ENCODE measurements at regions not wholly inside any gene's neighbourhood (a gene's known extent, or its start where the extent isn't known, plus 50 kb on each side); places are given as distances from the start of the nearest gene placed in this dataset.

DNA sequence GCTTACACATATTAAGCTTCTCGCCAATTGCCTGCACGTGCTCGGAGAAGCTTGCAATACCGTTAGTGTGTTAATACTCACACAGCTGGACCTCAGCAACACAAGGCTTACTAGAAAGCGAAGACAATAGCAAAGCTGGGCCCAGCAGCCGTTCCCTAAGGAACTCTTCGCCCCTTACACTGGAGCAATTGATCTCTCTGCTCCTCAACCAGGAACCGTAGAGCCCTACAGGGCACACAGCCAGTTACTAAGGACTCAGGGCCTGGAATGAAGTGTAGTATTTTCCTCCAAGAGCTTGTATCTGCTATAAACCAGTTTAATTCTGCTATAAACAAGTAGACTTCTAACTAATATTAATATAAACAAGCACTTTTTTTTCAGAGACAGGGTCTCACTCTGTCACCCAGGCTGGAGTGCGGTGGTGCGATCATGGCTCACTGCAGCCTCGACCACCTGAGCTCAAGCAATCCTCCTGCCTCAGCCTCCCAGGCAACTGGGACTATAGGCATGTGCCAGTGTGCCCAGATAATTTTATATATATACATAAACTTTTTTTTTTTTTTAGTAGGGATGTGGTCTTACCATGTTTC lies 67.0 kb upstream of the SIMC1 start:
- 84% methylated on average over 11 of the region's 11 CpGs for WGBS (ENCODE audit: insufficient coverage, low coverage, missing lambda C conversion rate)
- POLR2A ChIA-PET: interaction anchor here (0.7 to 1.6 kb wide), 4 partner anchors 8 to 20 kb away, joined by 3 to 5 read pairs (median 4); no protein-coding TSS in a partner anchor
- H3K79me2 ChIP-seq (ENCODE audit: control insufficient read depth, insufficient read depth, low read length): no peaks in the 10 kb centered on the region
- H3K4me2 ChIP-seq (ENCODE audit: insufficient read depth, low read length): no peak overlapping the region
- no peak overlapping the region; a peak in 1 of 4 replicates for H3K9ac ChIP-seq (ENCODE audit: insufficient read depth in 1 of 2, low read depth in 2 of 2, low read length in 2 of 2)
- H3K27ac ChIP-seq (ENCODE audit: extremely low read depth, low read depth, low read length): no peak overlapping the region
- peaks cover 51% of the 10 kb centered on the region; the same call in 1 of the 3 replicates for H3K36me3 ChIP-seq (ENCODE audit: control insufficient read depth, insufficient read depth, low read length)
- DNase-seq (ENCODE audit: extremely low read depth in 1 of 4, low spot score in 3 of 4) (no peak), ATAC-seq (no peak), FAIRE-seq (no peak)
- in situ Hi-C loops (cut with MboI): no loop called here
- H3K27me3 ChIP-seq (ENCODE audit: control insufficient read depth in 2 of 2, insufficient read depth in 2 of 2, low read length in 2 of 2): no peaks in the 10 kb centered on the region
- BruUV-seq (replicated peaks): no TSS peak
- no peaks in the 10 kb centered on the region for H4K20me1 ChIP-seq (replicated peaks; ENCODE audit: control insufficient read depth, insufficient read depth, low read length)
- H3K4me3 ChIP-seq: no peak overlapping the region
- intact Hi-C loops (cut with micrococcal nuclease): no loop called here
- TF ChIP-seq TFAM (CRISPR knock-in tag; conservative IDR thresholded peaks at IDR 0.05): no peak
- no peak for TF ChIP-seq TAL1 (IDR thresholded peaks at IDR 0.05)
- TF ChIP-seq, protein P1, sequence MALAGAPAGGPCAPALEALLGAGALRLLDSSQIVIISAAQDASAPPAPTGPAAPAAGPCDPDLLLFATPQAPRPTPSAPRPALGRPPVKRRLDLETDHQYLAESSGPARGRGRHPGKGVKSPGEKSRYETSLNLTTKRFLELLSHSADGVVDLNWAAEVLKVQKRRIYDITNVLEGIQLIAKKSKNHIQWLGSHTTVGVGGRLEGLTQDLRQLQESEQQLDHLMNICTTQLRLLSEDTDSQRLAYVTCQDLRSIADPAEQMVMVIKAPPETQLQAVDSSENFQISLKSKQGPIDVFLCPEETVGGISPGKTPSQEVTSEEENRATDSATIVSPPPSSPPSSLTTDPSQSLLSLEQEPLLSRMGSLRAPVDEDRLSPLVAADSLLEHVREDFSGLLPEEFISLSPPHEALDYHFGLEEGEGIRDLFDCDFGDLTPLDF (CRISPR knock-in tag; IDR thresholded peaks at IDR 0.05): no peak
- no peak for TF ChIP-seq GTF2A2 (tag; IDR thresholded peaks at IDR 0.05)
- TF ChIP-seq ILK (tag; IDR thresholded peaks at IDR 0.05; ENCODE audit: borderline replicate concordance, low read depth): no peak
- TF ChIP-seq HNRNPH1 (optimal IDR thresholded peaks at IDR 0.05; ENCODE audit: low read depth, low read length): no peak
- TF ChIP-seq BRD4 (IDR thresholded peaks at IDR 0.05): no peak
- TF ChIP-seq, protein P2, sequence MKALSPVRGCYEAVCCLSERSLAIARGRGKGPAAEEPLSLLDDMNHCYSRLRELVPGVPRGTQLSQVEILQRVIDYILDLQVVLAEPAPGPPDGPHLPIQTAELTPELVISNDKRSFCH (CRISPR knock-in tag; IDR thresholded peaks at IDR 0.05): no peak
- TF ChIP-seq, protein P2 (tag; IDR thresholded peaks at IDR 0.05): no peak
- TF ChIP-seq SMARCA5 (IDR thresholded peaks at IDR 0.05): no peak
- TF ChIP-seq, protein P3, sequence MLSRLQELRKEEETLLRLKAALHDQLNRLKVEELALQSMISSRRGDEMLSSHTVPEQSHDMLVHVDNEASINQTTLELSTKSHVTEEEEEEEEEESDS (CRISPR knock-in tag; IDR thresholded peaks at IDR 0.05): no peak
- TF ChIP-seq SREBF2 (CRISPR knock-in tag; IDR thresholded peaks at IDR 0.05): no peak
- no peak for TF ChIP-seq ZNF282 (CRISPR knock-in tag; IDR thresholded peaks at IDR 0.05)
- TF ChIP-seq RFX7 (CRISPR knock-in tag; IDR thresholded peaks at IDR 0.05): no peak
- TF ChIP-seq HNRNPUL1 (IDR thresholded peaks at IDR 0.05; ENCODE audit: low read length): no peak
- no peak for TF ChIP-seq CBX1 (IDR thresholded peaks at IDR 0.05; ENCODE audit: low read depth)
- no peak for TF ChIP-seq SMAD3 (CRISPR knock-in tag; conservative IDR thresholded peaks at IDR 0.05)
- TF ChIP-seq DPF2 (IDR thresholded peaks at IDR 0.05): no peak
- no peak overlapping the region for H2AFZ ChIP-seq (ENCODE audit: low read depth, low read length)
- peaks cover 4 to 16% of the 10 kb centered on the region in 2 experiments; a peak in 4 of 5 replicates for H3K4me1 ChIP-seq (replicated peaks in 1 of 2; ENCODE audit: control insufficient read depth in 2 of 2, insufficient read depth in 2 of 2, low read length in 2 of 2)
- peaks cover 5% of the 10 kb centered on the region for H3K9me1 ChIP-seq (ENCODE audit: control insufficient read depth, insufficient read depth, low read length)
- CTCF ChIA-PET (ENCODE audit: low intra/inter-chr PET ratio): no interaction called here
- no peaks in the 10 kb centered on the region for H3K9me3 ChIP-seq (replicated peaks; ENCODE audit: control insufficient read depth, insufficient read depth, low read depth, low read length)
